ENCODE measurements at regions not wholly inside any gene's neighbourhood (a gene's known extent, or its start where the extent isn't known, plus 50 kb on each side); places are given as distances from the start of the nearest gene placed in this dataset.

DNA sequence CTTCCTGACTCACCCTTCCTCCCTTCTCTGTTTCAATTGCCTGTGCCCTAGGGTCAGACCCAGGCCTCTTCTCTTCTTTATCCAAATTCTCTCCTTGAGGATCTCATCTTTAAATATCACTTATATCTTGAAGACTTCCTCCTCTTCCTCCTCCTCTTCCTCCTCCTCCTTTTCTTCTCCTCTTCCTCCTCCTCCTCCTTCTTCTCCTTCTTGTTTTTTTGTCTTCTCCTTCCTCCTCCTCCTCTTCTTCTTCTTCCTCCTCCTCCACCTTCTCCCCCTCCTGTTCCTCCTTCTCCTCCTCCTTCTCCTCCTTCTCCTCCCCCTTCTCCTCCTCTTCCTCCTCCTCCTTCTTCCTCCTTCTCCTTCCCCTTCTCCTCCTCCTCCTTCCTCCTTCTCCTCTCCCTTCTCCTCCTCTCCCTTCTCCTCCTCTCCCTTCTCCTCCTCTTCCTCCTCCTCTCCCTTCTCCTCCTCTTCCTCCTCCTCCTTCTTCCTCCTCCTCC is 127.6 kb upstream of the AKIRIN2 start:
- Histone ChIP-seq H3K27me3 (ENCODE audit: insufficient read depth, low read length) (no peaks in the 10 kb centered on the region), H3K4me3 (ENCODE audit: low read length) (no peak overlapping the region), H3K4me1 (ENCODE audit: insufficient read depth, low read length) (peaks cover 33% of the 10 kb centered on the region), H3K9me3 (ENCODE audit: low read depth, low read length) (no peaks in the 10 kb centered on the region)

DNA sequence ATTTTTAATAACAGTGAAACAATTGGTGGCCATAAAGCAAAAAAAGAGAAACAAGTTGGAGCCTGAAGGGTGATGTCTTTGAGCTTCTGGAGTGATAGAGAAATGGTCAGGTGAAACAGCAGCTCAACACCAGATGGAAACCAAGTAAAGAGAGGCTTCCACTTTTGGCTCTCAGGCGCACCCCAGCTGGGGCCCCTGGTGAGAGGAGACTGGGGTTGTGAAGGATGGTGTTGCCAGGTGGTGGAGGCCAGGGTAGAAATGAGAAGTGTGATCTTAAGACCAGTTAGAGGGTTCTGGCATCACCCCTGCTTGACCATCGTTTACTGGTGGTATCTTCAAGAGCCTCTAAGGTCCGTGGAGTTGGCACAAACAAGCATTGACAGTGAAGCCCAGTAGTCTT is 126.0 kb upstream of the AKIRIN2 start:
- Histone ChIP-seq H3K4me3 (ENCODE audit: low read length) (no peak overlapping the region), H3K4me1 (ENCODE audit: insufficient read depth, low read length) (peaks cover 35% of the 10 kb centered on the region), H3K9me3 (ENCODE audit: low read depth, low read length) (no peaks in the 10 kb centered on the region), H3K27me3 (ENCODE audit: insufficient read depth, low read length) (no peaks in the 10 kb centered on the region)

DNA sequence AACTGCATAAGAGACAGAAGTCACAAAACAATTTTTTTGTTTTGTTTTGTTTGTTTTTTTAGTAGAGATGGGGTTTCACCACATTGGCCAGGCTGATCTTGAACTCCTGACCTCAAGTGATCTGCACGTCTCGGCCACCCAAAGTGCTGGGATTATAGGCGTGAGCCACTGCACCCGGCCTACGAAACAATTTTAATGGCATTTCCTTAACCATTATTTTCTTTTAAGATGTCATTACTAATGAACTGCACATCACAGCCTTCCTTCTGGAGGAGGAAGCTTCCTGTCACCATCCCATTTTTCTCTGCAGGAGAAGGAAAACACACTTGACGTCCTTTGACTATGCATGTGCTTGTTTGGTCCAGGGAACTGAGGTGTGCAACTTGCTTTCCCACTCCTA is 125.3 kb upstream of the AKIRIN2 start:
- Histone ChIP-seq H3K27me3 (ENCODE audit: insufficient read depth, low read length) (no peaks in the 10 kb centered on the region), H3K9me3 (ENCODE audit: low read depth, low read length) (no peaks in the 10 kb centered on the region), H3K4me3 (ENCODE audit: low read length) (no peak overlapping the region), H3K4me1 (ENCODE audit: insufficient read depth, low read length) (peaks cover 31% of the 10 kb centered on the region)

DNA sequence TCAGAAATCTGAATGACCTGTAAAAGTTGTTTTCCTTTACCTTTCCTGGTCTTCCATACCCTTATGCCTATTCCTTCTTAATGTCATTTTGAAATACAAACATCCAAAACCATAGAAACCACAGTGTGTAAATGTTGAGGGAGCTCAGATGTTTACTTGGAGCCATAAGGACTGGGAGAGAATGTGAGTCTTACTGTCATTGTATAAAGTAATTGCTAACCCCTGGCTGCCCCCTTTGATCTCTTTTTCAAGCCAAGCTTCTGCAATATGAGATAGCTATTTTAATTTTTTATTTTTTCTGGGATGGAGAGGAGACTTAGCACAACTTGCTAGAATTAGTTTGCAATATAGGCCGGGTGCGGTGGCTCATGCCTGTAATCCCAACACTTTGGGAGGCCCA is 124.4 kb upstream of the AKIRIN2 start:
- no peak overlapping the region for H3K4me3 ChIP-seq (ENCODE audit: low read length)
- H3K4me1 ChIP-seq (ENCODE audit: insufficient read depth, low read length) = peaks cover 30% of the 10 kb centered on the region
- H3K9me3 ChIP-seq (ENCODE audit: low read depth, low read length) = no peaks in the 10 kb centered on the region
- H3K27me3 ChIP-seq (ENCODE audit: insufficient read depth, low read length) = no peaks in the 10 kb centered on the region

DNA sequence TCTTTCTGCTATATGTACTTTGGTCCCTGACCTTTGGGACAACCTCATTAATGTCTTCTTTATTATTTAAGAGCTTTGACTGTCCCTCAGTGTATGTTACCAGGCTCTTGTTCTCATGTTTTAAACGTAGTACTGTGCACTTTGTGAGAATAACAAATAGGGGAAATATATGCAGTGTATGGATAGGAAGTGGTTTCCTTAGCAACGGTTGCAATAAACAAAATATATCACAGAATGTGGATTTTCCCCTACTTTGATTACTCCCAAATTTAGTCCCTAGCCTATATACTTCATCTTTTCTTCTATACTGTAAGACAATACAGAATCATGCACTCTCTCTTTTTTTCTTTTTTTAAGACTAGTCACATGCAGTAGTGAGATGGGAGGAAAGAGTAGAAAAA is 123.8 kb upstream of the AKIRIN2 start:
- Histone ChIP-seq H3K27me3 (ENCODE audit: insufficient read depth, low read length) (no peaks in the 10 kb centered on the region), H3K9me3 (ENCODE audit: low read depth, low read length) (no peaks in the 10 kb centered on the region), H3K4me3 (ENCODE audit: low read length) (no peak overlapping the region), H3K4me1 (ENCODE audit: insufficient read depth, low read length) (peaks cover 25% of the 10 kb centered on the region)

DNA sequence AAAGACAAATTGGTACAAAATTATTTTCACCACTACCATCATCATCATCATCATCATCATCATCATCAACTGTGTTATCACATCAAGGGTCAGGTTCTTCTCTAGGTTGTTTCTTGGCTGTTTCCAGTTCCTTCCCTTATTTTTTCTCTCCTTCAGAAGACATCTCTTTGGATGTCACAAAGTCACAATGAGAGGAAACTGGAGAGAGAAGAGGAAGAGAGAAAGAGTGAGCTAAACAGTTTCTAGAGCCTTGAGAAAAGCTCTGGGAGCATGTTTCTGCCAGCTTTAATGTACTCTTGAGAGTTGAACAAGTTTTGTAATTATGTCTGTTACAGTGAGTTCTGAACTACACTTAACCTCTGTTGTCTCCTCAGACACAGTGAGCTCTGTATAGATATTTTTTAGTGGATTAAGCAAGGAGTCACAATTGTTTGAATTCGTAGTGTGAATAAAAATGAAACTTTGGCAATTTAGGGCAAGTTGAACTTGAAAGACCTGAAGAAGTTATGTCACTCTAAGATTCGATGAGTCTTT is 123.0 kb upstream of the AKIRIN2 start:
- Histone ChIP-seq H3K27me3 (ENCODE audit: insufficient read depth, low read length) (no peaks in the 10 kb centered on the region), H3K9me3 (ENCODE audit: low read depth, low read length) (no peaks in the 10 kb centered on the region), H3K4me3 (ENCODE audit: low read length) (no peak overlapping the region), H3K4me1 (ENCODE audit: insufficient read depth, low read length) (peaks cover 21% of the 10 kb centered on the region)

DNA sequence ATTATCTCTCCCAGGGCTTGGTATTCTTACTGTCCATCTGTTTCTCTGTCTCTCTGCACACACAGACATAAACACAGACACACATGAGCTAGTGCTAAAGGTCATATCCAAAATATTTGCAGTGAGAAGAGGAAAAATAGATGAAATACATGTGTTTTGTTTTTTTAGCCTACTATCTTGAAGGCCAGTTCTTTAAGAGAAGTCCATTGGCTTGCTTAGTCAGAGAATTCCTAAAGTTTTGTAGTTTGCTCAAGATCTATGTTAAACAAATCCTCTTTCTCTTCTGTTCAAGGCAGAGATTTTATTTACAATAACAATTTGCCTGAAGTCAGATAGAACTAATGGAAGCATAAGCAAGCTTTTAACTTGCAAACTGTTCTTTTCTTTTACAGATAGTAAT is 120.0 kb upstream of the AKIRIN2 start:
- no peaks in the 10 kb centered on the region for H3K9me3 ChIP-seq (ENCODE audit: low read depth, low read length)
- peaks cover 15% of the 10 kb centered on the region for H3K4me1 ChIP-seq (ENCODE audit: insufficient read depth, low read length)
- no peaks in the 10 kb centered on the region for H3K27me3 ChIP-seq (ENCODE audit: insufficient read depth, low read length)
- no peak overlapping the region for H3K4me3 ChIP-seq (ENCODE audit: low read length)

DNA sequence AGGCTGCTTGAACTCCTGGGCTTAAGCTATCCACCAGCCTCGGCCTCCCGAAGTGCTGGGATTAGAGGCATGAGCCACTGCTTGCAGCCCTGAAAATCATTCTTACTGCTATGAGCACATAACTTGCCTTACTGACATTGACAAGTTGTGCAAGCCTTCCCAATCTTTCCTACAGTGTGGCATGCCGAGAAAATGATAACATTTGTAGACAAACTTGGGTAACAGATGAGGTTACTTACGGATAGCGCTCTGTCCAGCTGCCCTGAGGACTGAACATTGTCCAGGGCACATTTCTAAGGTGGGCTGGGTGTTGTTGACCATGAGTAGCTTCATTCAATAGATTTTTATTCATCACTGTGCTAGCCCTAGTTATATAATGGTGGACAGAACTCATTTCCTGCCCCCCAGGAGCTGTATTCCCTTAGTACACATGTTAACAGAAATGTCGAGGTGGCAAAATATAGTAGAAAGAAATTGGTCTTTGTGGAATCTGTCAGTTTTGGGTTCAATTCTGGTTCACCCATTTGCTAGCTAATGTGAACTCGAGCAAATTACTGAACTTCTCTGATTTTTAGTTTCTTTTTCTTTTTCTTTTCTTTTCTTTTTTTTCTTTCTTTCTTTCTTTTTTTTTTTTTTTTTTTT is 118.4 kb upstream of the AKIRIN2 start:
- Histone ChIP-seq H3K27me3 (ENCODE audit: insufficient read depth, low read length) (no peaks in the 10 kb centered on the region), H3K9me3 (ENCODE audit: low read depth, low read length) (no peaks in the 10 kb centered on the region), H3K4me3 (ENCODE audit: low read length) (no peak overlapping the region), H3K4me1 (ENCODE audit: insufficient read depth, low read length) (peaks cover 9% of the 10 kb centered on the region)

DNA sequence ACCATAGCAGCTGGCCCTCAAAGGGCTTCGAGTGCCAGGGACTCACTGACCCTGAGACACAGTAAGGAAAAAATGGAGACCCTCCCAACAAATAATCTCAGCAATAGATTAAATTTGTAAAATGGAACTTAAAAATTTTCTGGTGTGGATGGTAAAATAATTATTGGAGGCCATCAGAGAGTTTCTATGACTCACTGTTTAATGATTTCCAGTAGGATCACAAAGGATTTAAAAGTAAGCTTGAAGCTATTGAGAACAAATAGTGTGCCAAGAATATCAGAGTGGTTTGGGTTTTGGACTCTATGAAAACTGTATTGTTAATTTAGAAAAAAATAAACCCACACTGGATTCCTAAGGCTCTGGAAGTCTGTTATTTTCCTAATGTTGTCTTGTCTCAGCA is 115.2 kb upstream of the AKIRIN2 start:
- H3K4me3 ChIP-seq (ENCODE audit: low read length) = no peak overlapping the region
- H3K27me3 ChIP-seq (ENCODE audit: insufficient read depth, low read length) = no peaks in the 10 kb centered on the region
- no peaks in the 10 kb centered on the region for H3K4me1 ChIP-seq (ENCODE audit: insufficient read depth, low read length)
- no peaks in the 10 kb centered on the region for H3K9me3 ChIP-seq (ENCODE audit: low read depth, low read length)

DNA sequence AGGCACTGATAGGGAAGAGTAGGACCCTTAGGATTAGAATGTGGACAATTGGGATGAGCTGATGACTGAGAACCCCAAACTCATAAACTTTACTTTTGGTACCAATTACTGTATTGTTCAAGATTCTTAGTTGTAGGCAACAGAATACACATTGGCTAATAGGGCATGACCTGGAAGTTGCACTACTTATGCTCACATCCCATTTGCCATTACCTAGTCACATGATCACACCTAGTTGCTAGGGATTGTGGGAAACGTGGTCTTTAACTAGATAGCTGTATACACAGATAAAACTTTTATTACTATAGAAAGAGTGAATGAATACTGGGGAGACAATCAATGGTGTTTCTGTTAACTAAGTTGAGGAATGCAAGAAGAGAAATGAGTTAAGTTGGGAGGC is 113.4 kb upstream of the AKIRIN2 start:
- Histone ChIP-seq H3K27me3 (ENCODE audit: insufficient read depth, low read length) (no peaks in the 10 kb centered on the region), H3K9me3 (ENCODE audit: low read depth, low read length) (no peaks in the 10 kb centered on the region), H3K4me3 (ENCODE audit: low read length) (no peak overlapping the region), H3K4me1 (ENCODE audit: insufficient read depth, low read length) (no peaks in the 10 kb centered on the region)

DNA sequence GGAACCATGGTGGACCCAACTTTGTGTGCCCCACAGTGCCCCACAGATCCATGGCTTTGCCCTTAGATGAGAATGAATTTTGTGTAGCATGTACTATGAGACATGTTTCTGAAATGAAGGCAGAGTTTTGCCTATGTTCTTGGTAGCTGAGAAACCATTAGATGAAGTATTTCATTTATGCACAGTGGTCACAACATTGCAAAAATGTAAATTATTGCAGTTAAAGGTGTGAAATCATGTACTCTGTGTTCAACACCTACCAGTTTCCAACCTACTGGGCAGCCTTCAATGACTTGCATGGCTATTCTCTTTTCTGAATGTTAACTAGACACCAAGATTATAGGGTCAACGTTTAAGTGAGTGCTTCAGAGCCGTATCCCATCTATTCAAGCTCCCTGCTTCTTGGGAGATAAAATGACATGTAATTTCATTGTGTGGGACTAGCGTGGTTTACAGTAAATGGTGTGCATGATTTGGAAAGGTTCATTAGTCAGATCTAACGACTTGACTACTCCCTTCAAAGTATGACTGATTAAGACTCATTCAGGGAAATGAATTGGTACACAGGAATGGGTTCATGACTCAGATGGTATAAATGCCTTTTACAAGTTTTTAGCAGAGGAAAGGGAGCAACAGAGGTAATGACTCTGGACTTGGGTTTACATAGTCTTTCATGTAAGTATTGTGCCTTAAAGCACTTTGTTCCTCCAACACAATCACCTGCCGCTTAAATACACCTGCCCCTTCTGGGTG is 106.1 kb upstream of the AKIRIN2 start:
- peaks cover 6% of the 10 kb centered on the region for H3K4me1 ChIP-seq (ENCODE audit: insufficient read depth, low read length)
- no peaks in the 10 kb centered on the region for H3K27me3 ChIP-seq (ENCODE audit: insufficient read depth, low read length)
- no peak overlapping the region for H3K4me3 ChIP-seq (ENCODE audit: low read length)
- no peaks in the 10 kb centered on the region for H3K9me3 ChIP-seq (ENCODE audit: low read depth, low read length)

DNA sequence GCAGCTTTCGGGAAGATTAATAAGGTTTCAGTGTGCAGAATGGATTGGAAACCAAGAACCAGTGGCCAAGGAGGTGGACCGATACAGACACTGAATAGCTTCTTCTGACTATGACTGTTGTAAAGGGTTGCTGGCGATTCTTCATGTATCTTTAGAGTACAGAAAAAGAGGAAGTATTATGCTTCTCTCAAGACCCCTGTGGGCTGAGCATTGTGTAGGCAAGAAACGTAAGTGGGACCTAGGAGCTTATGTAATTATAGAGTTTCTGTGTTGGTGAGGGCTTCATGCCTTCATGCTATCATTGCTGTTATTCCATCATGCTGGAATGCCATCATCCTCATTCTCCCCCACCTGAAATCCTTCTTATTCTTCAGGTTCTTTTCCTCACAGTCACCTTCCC is 105.4 kb upstream of the AKIRIN2 start:
- H3K9me3 ChIP-seq (ENCODE audit: low read depth, low read length) = no peaks in the 10 kb centered on the region
- no peak overlapping the region for H3K4me3 ChIP-seq (ENCODE audit: low read length)
- H3K27me3 ChIP-seq (ENCODE audit: insufficient read depth, low read length) = no peaks in the 10 kb centered on the region
- H3K4me1 ChIP-seq (ENCODE audit: insufficient read depth, low read length) = peaks cover 6% of the 10 kb centered on the region

DNA sequence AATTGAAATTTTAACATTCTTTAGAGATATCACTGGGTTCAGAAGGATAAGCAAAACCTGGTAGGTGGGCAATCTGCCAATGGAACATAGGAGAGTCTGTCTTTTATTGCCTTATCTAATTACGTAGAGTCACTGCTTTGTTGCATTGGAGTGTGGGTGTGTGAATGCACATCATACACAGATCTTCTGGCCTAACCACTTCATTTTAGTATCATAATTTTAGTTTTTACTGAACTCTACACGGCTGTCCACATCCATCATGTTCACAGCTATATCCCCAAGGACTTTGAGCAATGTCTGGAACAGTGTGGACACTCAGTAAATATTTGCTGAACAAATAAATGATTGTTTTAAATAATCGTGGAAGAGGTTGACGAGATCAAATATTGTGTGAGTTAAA is 104.6 kb upstream of the AKIRIN2 start:
- H3K27me3 ChIP-seq (ENCODE audit: insufficient read depth, low read length) = no peaks in the 10 kb centered on the region

DNA sequence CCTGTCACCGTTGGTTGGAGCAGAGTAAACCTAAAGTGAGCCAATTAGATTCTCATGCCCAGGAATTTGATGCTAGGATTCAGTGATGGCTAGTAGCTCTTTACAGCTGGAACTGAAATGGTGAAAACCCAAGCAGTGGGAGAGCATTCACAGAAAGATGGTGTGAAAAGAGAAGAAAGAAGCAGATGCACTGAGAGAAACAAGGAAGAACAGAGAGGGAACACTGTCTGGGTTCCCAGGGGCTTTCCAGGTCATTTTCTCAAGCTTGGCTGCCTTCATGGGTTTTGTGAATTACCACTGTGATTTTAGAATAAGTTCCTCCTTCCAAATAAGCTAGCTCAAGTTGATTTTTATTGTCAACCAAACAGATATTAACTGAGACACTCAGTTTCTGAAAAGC is 104.1 kb upstream of the AKIRIN2 start:
- no peaks in the 10 kb centered on the region for H3K9me3 ChIP-seq (ENCODE audit: low read depth, low read length)
- H3K4me3 ChIP-seq (ENCODE audit: low read length) = no peak overlapping the region
- H3K27me3 ChIP-seq (ENCODE audit: insufficient read depth, low read length) = no peaks in the 10 kb centered on the region
- H3K4me1 ChIP-seq (ENCODE audit: insufficient read depth, low read length) = peaks cover 6% of the 10 kb centered on the region

More for the DNA sequence above, 104.6 kb upstream of the AKIRIN2 start:
- Histone ChIP-seq H3K4me3 (ENCODE audit: low read length) (no peak overlapping the region), H3K4me1 (ENCODE audit: insufficient read depth, low read length) (peaks cover 6% of the 10 kb centered on the region), H3K9me3 (ENCODE audit: low read depth, low read length) (no peaks in the 10 kb centered on the region)

DNA sequence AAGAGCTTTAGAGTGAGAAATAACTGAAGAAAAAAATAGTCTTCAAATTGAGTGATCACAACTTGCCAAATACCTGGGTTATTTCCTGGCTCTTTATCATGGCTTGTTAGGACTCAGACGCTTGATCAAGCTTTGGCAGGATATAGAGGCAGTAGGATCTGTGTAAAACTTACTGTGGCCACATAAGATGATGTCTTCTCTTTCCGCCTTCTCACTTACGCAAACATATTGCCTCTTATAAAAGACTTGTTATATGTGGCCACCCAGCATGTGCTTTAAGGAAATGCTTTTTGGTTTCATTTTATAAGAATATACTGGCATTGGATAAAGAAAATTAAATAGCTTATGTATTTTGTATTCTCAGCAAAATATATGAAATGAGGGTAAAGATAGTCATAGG is 101.8 kb upstream of the AKIRIN2 start:
- H3K4me1 ChIP-seq (ENCODE audit: insufficient read depth, low read length) = peaks cover 11% of the 10 kb centered on the region
- no peak overlapping the region for H3K4me3 ChIP-seq (ENCODE audit: low read length)
- no peaks in the 10 kb centered on the region for H3K9me3 ChIP-seq (ENCODE audit: low read depth, low read length)
- no peaks in the 10 kb centered on the region for H3K27me3 ChIP-seq (ENCODE audit: insufficient read depth, low read length)

DNA sequence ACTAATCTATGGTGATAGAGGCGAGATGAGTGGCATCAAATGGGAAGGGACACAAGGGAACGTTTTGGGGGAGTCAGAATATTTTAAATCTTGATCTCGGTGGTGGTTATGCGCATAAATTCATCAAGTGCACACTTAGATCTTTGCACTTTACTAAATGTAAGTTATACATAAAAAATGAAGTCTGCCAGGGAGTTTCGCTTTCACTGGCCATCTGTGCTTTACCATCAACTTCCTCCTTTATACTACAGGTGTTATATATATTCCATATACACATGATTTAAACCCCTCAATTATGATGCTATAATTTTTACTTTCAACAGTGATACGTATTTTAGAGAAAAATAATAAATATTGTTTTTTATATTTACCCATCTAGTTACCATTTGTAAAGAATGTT is 97.6 kb upstream of the AKIRIN2 start:
- Histone ChIP-seq H3K27me3 (ENCODE audit: insufficient read depth, low read length) (no peaks in the 10 kb centered on the region), H3K4me3 (ENCODE audit: low read length) (no peak overlapping the region), H3K4me1 (ENCODE audit: insufficient read depth, low read length) (peaks cover 25% of the 10 kb centered on the region), H3K9me3 (ENCODE audit: low read depth, low read length) (no peaks in the 10 kb centered on the region)
